GM19023 (cell line): ENCODE measurements at regions not wholly inside any gene's neighbourhood (a gene's known extent, or its start where the extent isn't known, plus 50 kb on each side); places are given as distances from the start of the nearest gene placed in this dataset.
"Not testable (repeated sequence)": the region's sequence is repeated elsewhere in the genome, so short reads cannot be mapped to it uniquely, and the experiment has no call there.

Source experiments
- ATAC-seq: cut with Tn5 transposase; IDR thresholded peaks from one replicate; pipeline ENCODE4 v1.9.1; 2021; ENCODE audit warnings: mild to moderate bottlenecking, moderate library complexity; ENCODE audit not compliant: unreplicated experiment

DNA sequence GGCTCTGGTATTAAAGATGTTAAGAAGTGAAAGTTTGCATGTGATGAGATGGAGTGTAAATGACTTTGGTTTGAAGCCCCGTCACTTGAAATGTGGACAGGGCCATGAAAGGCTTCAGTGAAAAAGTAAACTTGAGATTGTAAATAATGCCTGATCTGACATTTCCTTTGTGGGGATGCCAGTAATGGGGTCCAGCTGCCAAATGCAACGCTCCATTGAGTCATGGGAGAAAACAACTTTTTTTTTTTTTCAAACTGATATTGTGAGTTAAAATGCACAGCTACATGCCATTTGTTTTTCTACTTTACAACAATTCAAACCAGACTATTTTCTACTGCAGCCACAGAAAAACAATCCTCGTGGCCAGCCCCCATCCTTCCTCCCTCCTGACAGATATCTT is 327.0 kb upstream of the TNC start:
- no peak for ATAC-seq

DNA sequence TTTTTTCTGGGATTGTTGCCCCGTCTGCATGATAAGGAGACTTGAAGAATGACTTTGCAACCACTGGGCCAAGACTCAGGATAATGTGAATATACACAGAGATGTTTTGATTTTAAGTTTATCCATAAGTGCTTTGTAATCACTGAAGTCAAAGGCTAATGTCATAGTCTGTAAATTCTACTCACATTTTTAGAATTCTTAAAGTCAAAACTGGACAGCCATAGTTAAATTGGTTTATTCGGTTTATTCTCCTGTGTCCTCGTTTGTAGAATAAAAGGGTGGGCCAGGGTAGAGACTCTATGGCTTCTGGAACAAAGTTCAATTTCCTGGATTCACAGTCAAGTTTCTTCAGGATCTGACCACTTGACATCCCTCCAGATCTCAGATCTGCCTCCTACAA is 327.7 kb upstream of the TNC start:
- ATAC-seq, result no peak

DNA sequence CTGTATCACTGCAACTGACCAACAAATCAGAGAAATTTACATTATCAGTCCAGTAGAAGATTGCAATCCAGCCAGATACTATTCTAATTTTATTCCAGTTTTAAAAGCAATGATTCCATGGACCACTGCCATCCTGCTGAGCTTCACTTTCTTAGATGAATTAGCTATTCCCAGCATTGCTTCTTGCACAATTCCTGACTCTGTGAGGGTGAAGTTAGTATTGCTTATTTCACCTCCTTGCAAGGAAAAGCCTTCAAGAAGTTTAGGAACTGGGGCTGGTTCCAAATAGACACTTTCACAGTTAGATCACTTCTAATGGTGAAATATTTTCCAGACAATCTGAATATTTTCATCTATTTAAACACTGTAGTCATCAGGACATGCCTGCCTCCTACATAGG is 338.6 kb upstream of the TNC start:
- ATAC-seq, result no peak

DNA sequence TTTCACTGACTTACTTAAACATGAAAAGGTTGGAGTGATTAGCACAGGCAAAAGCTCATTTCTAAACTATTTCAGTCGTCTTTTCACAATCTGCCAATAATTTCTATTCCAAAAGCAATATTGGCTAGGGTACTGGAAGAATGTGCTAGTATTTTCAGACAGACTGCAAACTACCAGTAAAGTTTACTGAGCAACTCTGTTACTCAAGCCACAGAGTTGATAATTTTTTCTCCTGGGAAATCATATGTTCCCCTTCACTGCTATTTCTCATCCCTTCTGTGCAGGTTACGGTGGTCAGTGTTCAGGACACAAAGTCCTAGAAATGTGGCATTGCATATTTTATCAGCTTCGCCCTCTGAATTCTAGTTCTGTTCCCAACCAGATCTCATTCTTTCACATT is 343.3 kb upstream of the TNC start:
- ATAC-seq, result no peak

DNA sequence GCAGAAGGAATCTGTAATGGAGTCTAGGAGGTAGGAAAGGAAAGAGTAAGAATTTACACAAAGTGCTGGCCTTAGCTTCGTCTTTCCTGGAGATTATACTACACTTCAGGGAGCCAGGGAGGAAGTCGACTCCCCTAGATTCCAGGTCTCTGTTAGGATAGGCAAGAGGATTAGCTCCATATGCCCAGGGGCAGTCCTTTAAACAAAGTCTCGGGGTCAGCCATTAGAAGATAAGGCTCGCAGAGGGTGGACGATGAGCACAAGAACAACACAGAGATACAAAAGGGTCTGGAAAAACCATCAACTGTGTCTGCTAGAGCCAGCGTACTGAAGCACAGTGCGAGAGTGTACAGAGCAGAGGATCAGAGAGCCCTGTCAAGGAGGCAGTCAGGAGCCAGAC is 344.7 kb upstream of the TNC start:
- ATAC-seq, result no peak

DNA sequence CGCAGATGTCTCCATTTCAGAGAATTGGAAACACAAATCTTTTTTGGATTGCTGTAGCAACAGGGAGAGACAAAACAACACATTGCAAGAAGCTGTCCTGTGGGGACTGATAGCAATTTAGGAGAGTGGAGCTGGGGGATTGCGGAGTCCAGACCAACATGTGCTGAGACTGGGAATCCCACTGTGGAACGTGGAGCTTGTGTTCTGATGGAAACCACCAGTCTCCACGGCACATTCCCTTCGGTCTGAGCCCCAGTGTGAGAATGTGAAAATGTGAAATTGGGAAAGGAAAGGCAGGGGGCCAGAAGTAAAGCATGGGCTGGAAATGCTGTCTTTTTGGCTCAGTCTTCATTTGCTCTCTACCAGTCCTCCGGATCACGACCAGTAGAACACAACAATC is 348.8 kb upstream of the TNC start:
- ATAC-seq, result no peak

DNA sequence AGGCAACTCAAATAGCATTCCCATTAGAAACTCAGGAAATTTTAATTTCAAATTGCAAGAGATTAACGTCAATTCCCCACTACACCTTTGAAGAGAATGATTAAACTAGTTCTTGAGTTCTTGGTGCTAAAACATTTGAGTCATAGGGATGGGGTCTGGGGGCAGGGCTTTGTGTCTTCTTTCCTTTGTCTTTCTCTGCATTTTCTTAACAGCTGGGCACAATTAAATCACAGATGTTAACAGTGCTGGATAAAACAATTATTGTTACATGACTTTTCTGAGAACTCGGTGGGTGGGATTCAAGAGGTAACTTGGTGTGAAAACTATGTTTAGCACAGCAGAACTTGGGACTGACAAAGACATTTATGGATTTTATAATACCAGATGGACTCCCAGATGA is 351.9 kb upstream of the TNC start:
- ATAC-seq, result no peak

DNA sequence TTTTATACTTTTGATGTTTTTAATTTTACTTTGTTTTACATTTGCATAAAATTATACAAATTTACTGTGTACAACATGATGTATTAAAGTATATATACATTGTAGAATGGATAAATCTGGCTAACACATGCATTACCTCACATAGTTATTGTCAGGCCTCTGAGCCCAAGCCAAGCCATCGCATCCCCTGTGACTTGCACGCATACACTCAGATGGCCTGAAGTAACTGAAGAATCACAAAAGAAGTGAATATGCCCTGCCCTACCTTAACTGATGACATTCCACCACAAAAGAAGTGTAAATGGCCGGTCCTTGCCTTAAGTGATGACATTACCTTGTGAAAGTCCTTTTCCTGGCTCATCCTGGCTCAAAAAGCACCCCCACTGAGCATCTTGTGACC is 355.1 kb upstream of the TNC start:
- not testable (repeated sequence) for ATAC-seq

DNA sequence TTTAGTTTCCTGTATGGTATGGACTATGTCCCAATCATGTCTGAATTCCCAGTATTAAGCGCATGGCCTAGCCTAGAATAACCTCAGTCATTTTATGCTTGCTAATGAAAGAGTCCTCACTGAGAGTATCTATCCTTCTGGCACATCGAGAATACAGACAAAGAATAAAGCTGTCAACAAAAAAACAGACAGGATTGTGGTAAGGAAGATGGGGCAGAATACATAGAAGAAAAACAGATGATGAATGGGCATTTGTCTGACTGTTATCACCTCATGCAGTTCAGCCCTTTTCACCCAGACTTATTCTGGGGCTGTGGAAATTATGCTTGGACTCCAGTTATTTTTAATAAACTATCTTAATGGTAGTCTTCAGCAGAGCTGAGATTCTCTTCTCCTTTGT is 363.8 kb upstream of the TNC start:
- ATAC-seq, result no peak

DNA sequence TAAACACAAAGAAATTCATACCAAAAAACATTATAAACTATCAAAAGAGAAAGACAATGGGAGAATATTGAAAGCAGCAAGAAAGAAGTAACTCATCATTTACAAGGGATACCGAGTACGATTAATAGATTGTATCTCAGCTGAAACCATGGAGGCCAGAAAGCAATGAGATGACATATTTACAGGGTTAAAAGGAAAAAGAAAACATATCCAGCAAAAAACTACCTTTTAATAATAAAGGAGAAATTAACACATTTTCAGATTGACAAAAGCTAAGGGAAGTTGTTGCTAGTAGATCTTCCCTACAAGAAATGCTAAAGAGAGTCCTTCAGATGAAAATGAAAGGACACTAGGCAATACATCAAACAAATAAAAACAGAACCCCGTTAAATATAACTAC is 364.8 kb upstream of the TNC start:
- ATAC-seq, result no peak

DNA sequence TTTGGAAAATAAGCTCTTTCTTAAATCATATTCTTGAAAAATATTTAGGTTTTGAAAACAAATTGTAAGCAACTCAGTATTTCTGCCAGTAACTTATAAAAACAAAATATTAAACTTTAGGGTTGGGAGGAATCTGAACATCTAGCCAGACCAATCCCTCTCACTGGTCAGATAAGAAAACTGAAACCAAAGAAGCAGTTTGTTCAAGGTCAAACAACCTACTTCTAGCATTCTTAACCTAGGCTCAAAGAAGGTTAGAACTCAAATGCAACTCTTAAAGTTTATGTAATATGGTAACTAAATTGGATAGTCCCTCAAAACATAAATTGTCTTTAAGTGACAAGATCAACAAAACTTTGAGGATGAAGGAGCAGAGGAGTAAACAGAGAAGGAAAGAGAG is 374.9 kb upstream of the TNC start:
- no peak for ATAC-seq

DNA sequence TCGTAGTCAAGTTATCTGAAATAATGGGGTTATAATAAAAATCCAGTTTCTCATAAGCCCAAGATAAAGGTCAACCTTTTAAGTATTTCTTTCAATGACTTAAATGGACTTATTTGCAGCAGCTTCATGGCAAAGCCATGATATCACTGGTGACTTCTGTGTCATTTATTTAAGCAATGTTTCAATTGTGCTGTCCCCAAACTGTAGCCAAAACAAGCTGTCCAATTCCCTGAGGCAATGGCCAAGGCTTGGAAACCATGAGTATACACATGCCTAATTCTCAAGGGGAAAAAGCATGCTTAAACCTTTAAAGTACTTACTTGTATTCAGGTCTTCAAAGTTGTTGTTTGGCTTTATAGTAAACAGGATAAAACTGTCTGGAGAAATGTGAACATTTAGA is 376.4 kb upstream of the TNC start:
- ATAC-seq, result no peak

DNA sequence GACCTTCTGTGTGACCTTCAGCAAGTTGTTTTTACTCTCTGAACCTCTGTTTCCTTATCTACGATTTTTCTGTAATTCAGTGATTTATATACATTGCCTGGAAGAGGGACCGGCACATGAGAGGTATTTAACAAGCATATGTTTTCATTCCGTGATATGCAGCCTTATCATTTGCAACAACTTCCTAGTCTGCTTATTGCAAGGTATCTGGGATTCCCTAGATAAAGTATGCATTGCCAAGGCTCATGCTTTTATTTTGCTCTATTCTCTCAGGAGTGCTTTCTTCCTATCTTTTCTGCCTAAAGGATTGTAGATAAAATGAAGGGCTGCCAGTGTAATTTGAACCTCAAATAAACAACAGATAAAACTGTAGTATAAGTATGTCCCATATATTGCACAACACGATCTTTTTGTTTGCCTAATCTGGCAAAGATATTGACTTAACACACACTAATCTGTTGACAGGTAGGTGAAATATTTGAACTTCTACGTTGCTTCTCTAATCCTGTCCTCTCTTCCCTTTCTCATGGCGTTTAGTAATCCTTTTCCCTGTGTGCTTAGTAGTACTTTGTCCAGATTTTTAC is 377.2 kb upstream of the TNC start:
- ATAC-seq, result no peak

DNA sequence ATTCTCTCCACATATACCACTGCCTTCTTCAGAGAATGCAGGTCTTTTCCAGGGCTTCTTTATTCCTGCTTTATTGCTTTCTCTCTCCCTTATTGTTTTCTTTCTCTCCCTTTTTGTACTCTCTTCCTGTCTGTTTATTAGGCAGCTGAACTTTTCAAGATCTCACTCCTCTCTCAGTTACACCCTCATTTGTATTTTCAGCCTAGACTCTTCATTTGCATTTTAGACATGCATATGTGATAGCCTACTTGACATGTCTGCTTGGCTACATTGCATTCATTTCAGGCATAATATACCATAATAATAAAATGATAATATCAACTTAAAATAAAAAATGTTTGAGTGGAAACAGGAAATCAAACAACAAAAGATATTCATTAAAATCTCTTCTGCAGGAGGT is 377.9 kb upstream of the TNC start:
- no peak for ATAC-seq

DNA sequence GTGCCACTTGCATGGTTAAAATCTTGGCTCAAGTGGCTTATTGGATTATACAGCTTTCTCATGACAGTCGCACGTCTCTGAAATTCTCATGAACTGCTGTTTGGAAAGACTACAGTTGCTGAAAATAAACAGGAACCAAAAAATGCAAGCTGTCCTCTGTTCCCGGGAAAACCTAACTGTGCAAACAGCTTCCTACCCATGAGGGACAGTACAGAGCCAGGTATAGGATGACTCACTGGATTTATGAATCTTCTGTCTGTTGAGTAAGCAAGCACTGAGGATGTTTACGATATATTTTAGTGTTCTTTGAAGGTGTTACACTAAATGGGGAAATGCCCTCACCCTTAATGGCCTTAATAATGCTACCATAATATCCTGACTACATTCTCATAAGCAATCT is 380.3 kb upstream of the TNC start:
- no peak for ATAC-seq

DNA sequence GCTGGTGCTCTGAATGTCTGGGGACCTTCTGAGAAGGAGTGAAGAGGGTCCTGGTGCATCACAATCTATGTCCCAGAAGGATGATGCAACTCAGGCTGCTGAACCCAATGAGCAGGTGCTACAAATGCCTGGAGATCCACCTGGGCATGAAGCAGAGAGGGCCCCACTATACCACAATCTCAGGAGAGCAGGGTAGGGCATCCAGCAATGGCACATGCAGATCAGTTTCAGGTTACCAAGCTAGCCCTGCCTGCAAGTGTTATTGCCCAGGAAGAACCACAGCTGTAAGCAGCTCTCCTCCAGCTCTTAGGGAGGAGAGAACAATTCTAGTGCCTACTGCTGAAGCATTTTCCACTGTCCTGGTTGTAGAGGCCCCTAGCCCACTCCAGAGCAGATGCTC is 389.2 kb upstream of the TNC start:
- ATAC-seq, result no peak

DNA sequence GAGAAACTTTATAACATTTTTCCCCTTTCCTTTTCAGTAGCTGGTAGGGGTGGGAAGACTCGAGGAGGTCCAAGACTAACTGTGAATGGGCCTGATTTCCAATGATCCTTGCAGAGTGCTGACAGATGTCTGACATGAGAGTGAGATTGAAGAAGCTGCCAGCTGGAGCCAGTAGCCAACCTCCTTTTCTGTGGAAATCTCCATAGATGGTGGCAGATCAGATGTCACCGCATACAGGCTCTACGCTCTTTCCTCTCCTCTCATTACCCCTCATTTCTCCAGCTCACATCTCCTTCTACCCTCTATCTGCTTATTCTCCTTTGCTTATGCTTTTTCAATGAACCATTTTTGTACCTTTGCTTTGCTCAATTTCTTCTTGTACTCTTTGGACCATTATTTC is 395.2 kb upstream of the TNC start:
- no peak for ATAC-seq

DNA sequence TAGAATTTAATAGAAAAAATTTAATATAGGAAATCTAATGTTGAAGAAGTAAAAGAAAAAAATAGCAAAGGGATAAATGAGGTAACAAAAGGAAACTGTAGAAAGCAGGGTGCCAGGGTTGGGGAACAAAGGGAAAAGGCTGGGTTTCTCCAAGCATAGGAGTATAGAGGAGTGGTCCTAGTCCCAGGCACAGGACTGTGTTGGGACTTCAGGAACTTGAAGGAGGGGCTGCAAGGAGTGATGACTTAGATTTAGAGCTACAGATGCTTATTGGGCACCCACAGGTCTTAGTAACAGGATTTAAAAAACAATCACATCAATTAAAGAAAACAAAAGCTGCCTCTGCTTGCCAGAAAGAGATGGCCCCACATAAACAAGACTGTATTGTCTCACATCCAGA is 396.5 kb upstream of the TNC start:
- ATAC-seq, result no peak

DNA sequence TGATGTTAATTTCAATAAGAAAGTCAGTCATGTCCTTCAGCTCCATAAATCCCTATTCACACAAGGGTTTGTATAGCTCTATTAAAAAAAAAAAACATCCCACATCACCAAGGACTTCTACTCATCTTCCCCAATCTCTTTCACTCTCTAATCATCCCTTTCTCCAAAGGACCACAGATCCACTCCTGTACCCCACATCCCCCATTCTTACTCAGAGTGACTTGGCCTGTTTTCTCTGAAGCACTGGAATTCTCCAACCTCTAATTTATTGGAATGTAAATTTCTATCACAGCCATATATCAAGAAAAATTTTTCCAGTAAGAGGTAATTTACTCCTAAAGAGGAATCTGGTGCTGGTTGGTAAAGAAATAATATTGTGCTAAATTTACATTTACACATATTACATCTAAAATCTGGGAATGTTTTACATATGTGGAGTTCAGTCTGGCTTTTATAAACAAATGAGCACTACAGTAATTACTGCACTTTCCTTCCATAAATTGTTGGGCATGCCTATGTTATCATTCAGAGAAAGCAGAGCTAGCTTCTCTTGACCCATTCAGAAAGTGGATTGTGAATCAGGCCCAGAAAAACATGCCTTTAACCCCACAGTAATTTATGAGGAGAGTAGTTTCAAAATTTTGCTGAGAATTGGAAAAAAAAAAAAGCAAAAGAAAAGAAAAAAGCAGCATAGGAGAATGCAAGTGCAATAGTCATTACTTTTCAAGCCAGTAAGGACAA is 399.5 kb upstream of the TNC start:
- no peak for ATAC-seq

DNA sequence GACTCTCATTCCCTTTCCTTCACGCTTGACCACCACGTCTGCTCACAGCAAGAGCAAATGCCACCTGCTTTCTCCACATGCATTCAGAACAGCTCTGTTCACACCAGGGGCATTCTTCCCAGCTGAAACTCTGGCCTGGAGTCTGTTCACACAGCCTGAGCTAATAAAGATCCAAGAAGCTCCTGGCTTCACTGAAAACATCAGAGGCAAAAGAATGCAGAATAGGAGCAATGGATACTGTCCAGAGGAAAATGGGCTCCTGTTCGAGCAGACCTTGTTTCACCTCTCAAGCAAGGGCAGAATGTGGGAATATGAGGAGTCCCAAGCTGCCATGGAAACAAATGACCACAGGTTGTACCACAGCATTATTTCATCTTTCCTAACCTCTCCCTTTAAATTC is 402.7 kb upstream of the TNC start:
- ATAC-seq, result no peak

DNA sequence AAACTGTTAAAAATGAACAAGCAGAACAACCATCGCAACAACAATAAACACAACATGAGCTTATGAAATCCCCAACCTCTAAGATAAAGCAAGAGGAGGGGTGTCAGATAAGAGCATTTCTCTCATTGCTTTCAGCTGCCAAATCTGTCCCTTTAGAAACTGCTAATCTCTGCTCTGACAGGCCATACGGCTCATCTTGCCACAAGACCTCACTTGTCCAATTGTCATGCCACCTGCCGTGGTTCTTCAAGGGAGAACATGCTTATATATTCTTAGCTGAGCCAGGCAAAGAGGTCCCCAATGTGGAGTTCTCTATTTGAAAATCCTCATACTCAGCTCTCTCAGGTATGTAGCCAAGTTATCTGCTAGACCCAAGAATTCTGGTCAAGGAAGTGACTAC is 405.0 kb upstream of the TNC start:
- no peak for ATAC-seq

DNA sequence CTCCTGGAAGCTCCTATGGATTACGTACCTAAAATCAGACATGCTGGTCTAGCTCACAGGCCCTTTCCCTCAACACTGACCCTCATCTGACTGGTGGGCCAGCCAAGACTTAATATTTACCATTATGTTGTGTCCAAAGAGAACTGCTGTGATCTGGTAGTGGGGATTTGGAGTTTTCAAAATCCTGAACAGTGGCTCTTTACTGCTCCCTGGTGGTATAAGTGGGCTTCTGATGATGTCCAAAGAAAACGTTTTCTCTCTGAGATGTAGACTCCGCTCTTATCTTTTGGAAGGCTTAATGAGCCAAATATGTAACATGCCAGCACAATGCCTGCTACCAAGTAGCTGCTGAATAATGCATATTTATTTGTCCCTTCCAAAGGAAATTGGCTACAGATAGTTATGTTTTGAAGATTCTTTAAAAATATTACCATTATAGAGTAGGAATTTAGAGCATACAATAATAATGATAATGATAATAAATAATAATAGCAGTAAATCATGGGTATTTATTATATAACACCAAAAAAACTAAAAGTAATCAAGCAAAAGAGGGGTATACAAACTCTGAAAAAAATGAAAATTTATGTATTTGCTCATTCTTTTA is 406.6 kb upstream of the TNC start:
- no peak for ATAC-seq
